IMR-90 (cell line): ENCODE measurements at regions not wholly inside any gene's neighbourhood (a gene's known extent, or its start where the extent isn't known, plus 50 kb on each side); places are given as distances from the start of the nearest gene placed in this dataset.

ENCODE experiments used
- ATAC-seq: fragments of 200-7000 bp; cut with Tn5 transposase; 2 replicates; pipeline ENCODE4 v1.9.1; 2020; ENCODE audit warnings: low read depth, mild to moderate bottlenecking, moderate library complexity
- BruUV-seq: library from RNA; stranded (reverse); fragments of 400-500 nt; replicated peaks from 2 replicates; lab custom pipeline; 2021; lab: Mats Ljungman, UMichigan
- CTCF ChIA-PET: fragments of 300-600 bp; formaldehyde crosslinking; extraction: SDS; loops from one replicate; lab custom pipeline; 2021; ENCODE audit warnings: antibody characterized with exemption; lab: Yijun Ruan, JAX
- POLR2A ChIA-PET: fragments of 300-600 bp; sonication (Branson Sonifier 250); formaldehyde crosslinking; loops from one replicate; lab custom pipeline; 2022; ENCODE audit warnings: antibody characterized with exemption; ENCODE audit not compliant: unreplicated experiment; lab: Charles Lee
- DNase-seq: peaks from one replicate; pipeline ENCODE4 v3.0.0; 2013
- H2AFZ ChIP-seq: replicated peaks from 2 replicates; pipeline ENCODE3; 2013; ENCODE audit warnings: low read length, mild to moderate bottlenecking; ENCODE audit not compliant: poor library complexity
- H2AK5ac ChIP-seq: 2 replicates; pipeline ENCODE4 v1.6.1; 2013; ENCODE audit warnings: low read depth, low read length, inconsistent platforms
- H2AK9ac ChIP-seq: replicated peaks from 2 replicates; pipeline ENCODE3; 2013; ENCODE audit warnings: mild to moderate bottlenecking, low read depth, low read length, moderate library complexity; ENCODE audit not compliant: poor library complexity
- H2BK120ac ChIP-seq: 2 replicates; pipeline ENCODE4 v1.6.1; 2013; ENCODE audit warnings: low read depth, low read length, inconsistent platforms
- H2BK15ac ChIP-seq: 3 replicates; pipeline ENCODE4 v1.6.1; 2013; ENCODE audit warnings: low read depth, low read length, inconsistent platforms
- H2BK20ac ChIP-seq: 2 replicates; pipeline ENCODE4 v1.6.1; 2013; ENCODE audit warnings: low read depth, mild to moderate bottlenecking, inconsistent platforms, low read length, moderate library complexity
- H2BK5ac ChIP-seq: 2 replicates; pipeline ENCODE4 v1.6.1; 2013; ENCODE audit warnings: mild to moderate bottlenecking, low read depth, low read length, inconsistent platforms; ENCODE audit not compliant: poor library complexity, severe bottlenecking
- H3K14ac ChIP-seq: replicated peaks from 2 replicates; pipeline ENCODE4 v1.6.1; 2013; ENCODE audit warnings: low read depth, low read length, inconsistent platforms
- H3K18ac ChIP-seq: 2 replicates; pipeline ENCODE4 v1.6.1; 2013; ENCODE audit warnings: low read depth, low read length, control low read depth
- H3K23ac ChIP-seq: 2 replicates; pipeline ENCODE4 v1.6.1; 2013; ENCODE audit warnings: low read depth, low read length, inconsistent platforms
- H3K27ac ChIP-seq: 2 replicates; pipeline ENCODE4 v1.5.1; 2013; ENCODE audit warnings: mild to moderate bottlenecking, control low read depth, low read length; ENCODE audit not compliant: insufficient read depth
- H3K27me3 ChIP-seq: 2 replicates; pipeline ENCODE4 v1.6.1; 2013; ENCODE audit warnings: low read length; ENCODE audit not compliant: control insufficient read depth, insufficient read depth
- H3K36me3 ChIP-seq: 2 replicates; pipeline ENCODE4 v1.6.1; 2013; ENCODE audit warnings: low read length, mixed read lengths; ENCODE audit not compliant: control insufficient read depth, insufficient read depth
- H3K4ac ChIP-seq: 2 replicates; pipeline ENCODE4 v1.6.1; 2013; ENCODE audit warnings: low read depth, low read length, inconsistent platforms
- H3K4me1 ChIP-seq: 2 replicates; pipeline ENCODE4 v1.6.1; 2013; ENCODE audit warnings: low read length, mixed read lengths; ENCODE audit not compliant: control insufficient read depth, insufficient read depth
- H3K4me2 ChIP-seq: 2 replicates; pipeline ENCODE4 v1.6.1; 2013; ENCODE audit warnings: low read depth, mild to moderate bottlenecking, control low read depth, low read length, moderate library complexity
- H3K4me3 ChIP-seq: 2 replicates; pipeline ENCODE4 v1.5.1; 2013; ENCODE audit warnings: low read depth, mild to moderate bottlenecking, control low read depth, low read length, moderate library complexity; ENCODE audit not compliant: insufficient read depth
- H3K56ac ChIP-seq: 2 replicates; pipeline ENCODE4 v1.6.1; 2013; ENCODE audit warnings: low read length, inconsistent platforms; ENCODE audit not compliant: insufficient read depth; ENCODE audit errors: extremely low read depth
- H3K79me1 ChIP-seq, 2 experiments: 2 replicates each; pipeline ENCODE4 v1.6.1; 2013; ENCODE audit warnings: low read length in 2 of 2, inconsistent platforms in 1 of 2, low read depth in 1 of 2
- H3K9ac ChIP-seq: 2 replicates; pipeline ENCODE4 v1.6.1; 2013; ENCODE audit warnings: low read depth, low read length, control low read depth
- H3K9me1 ChIP-seq: 2 replicates; pipeline ENCODE4 v1.6.1; 2013; ENCODE audit warnings: low read length, inconsistent platforms; ENCODE audit not compliant: insufficient read depth
- H3K9me3 ChIP-seq: 2 replicates; pipeline ENCODE4 v1.6.1; 2013; ENCODE audit warnings: low read length; ENCODE audit not compliant: control insufficient read depth, insufficient read depth
- H4K20me1 ChIP-seq: 2 replicates; pipeline ENCODE4 v1.6.1; 2013; ENCODE audit warnings: low read length, inconsistent platforms; ENCODE audit not compliant: insufficient read depth
- H4K5ac ChIP-seq: 2 replicates; pipeline ENCODE4 v1.6.1; 2013; ENCODE audit warnings: mild to moderate bottlenecking, low read depth, low read length, control low read depth
- H4K8ac ChIP-seq, 2 experiments: 2 replicates each; pipeline ENCODE4 v1.6.1; 2013; ENCODE audit warnings: low read depth in 2 of 2, low read length in 2 of 2, control low read depth in 1 of 2, inconsistent platforms in 1 of 2
- H4K91ac ChIP-seq: 2 replicates; pipeline ENCODE4 v1.6.1; 2013; ENCODE audit warnings: low read depth, low read length, inconsistent platforms; ENCODE audit not compliant: insufficient read depth
- BHLHE40 ChIP-seq: fragments of 150-350 bp; IDR thresholded peaks from 2 replicates; pipeline ENCODE4 v1.6.1; 2016; ENCODE audit warnings: mild to moderate bottlenecking, low read depth, low read length
- CEBPB ChIP-seq: IDR thresholded peaks from 2 replicates; pipeline ENCODE4 v1.6.1; 2012; ENCODE audit warnings: low read depth, low read length, improper control_type of control experiment
- CHD1 ChIP-seq: IDR thresholded peaks from 2 replicates; pipeline ENCODE4 v1.6.1; 2012; ENCODE audit warnings: low read depth, low read length, improper control_type of control experiment
- ELK1 ChIP-seq: fragments of 150-350 bp; IDR thresholded peaks from 2 replicates; pipeline ENCODE4 v1.6.1; 2016; ENCODE audit warnings: low read depth, mild to moderate bottlenecking, low read length, moderate library complexity, borderline replicate concordance
- FOS ChIP-seq: fragments of 150-350 bp; IDR thresholded peaks from 2 replicates; pipeline ENCODE4 v1.6.1; 2016; ENCODE audit warnings: low read depth, low read length
- MAFK ChIP-seq: IDR thresholded peaks from 2 replicates; pipeline ENCODE4 v1.6.1; 2012; ENCODE audit warnings: low read depth, low read length, improper control_type of control experiment
- MAZ ChIP-seq: IDR thresholded peaks from 2 replicates; pipeline ENCODE4 v1.6.1; 2012; ENCODE audit warnings: low read depth, mild to moderate bottlenecking, low read length, improper control_type of control experiment, moderate library complexity, borderline replicate concordance
- MXI1 ChIP-seq: IDR thresholded peaks from 2 replicates; pipeline ENCODE4 v1.6.1; 2012; ENCODE audit warnings: low read depth, mild to moderate bottlenecking, low read length, moderate library complexity, borderline replicate concordance
- NFE2L2 ChIP-seq: fragments of 150-350 bp; IDR thresholded peaks from 2 replicates; pipeline ENCODE4 v1.6.1; 2016; ENCODE audit warnings: low read depth, mild to moderate bottlenecking, low read length
- POLR2A ChIP-seq: IDR thresholded peaks from 2 replicates; pipeline ENCODE4 v1.6.1; 2012; ENCODE audit warnings: mild to moderate bottlenecking, low read depth, low read length
- RAD21 ChIP-seq: IDR thresholded peaks from 2 replicates; pipeline ENCODE4 v1.6.1; 2012; ENCODE audit warnings: low read length, improper control_type of control experiment
- RCOR1 ChIP-seq: IDR thresholded peaks from 2 replicates; pipeline ENCODE4 v1.6.1; 2012; ENCODE audit warnings: mild to moderate bottlenecking, low read length, improper control_type of control experiment; ENCODE audit not compliant: insufficient replicate concordance
- RFX5 ChIP-seq: IDR thresholded peaks from 2 replicates; pipeline ENCODE4 v1.8.0; 2012; ENCODE audit warnings: low read depth, mild to moderate bottlenecking, low read length, moderate library complexity
- SMC3 ChIP-seq: fragments of 150-350 bp; IDR thresholded peaks from 2 replicates; pipeline ENCODE4 v1.6.1; 2016; ENCODE audit warnings: low read depth, mild to moderate bottlenecking, antibody characterized with exemption, low read length, moderate library complexity
- WGBS, 2 experiments: methylation state at CpG; one replicate each; pipeline versions ENCODE4 v1.1.5 to v1.1.7; 2013; ENCODE audit warnings: missing lambda C conversion rate in 2 of 2; ENCODE audit not compliant: insufficient read length in 1 of 2; ENCODE audit errors: extremely low coverage in 2 of 2; 5-methylcytosine and 5-hydroxymethylcytosine counted together
- dilution Hi-C: fragments of 300-500 bp; cut with HindIII; formaldehyde crosslinking; loops from one replicate; pipeline ENCODE4 v1.14.3; 2018; ENCODE audit warnings: low sequenced_read_pairs; ENCODE audit not compliant: unreplicated experiment
- in situ Hi-C: fragments of 300-500 bp; cut with MboI; formaldehyde crosslinking; loops from 3 replicates; pipeline ENCODE4 v1.14.3; 2019; ENCODE audit warnings: low sequenced_read_pairs, inconsistent platforms, mixed read lengths
- intact Hi-C: fragments of 100-400 bp; cut with micrococcal nuclease; formaldehyde crosslinking; loops from 2 replicates; pipeline ENCODE4 v1.10.0; 2022
- TF ChIP-seq, protein P1 (sequence below): fragments of 150-350 bp; IDR thresholded peaks from 2 replicates; pipeline ENCODE4 v1.6.1; 2017; ENCODE audit warnings: mild to moderate bottlenecking, antibody characterized with exemption, low read length, low read depth
- TF ChIP-seq, protein P2 (sequence below): conservative IDR thresholded peaks from 2 replicates; pipeline ENCODE4 v1.5.1; 2012; ENCODE audit warnings: mild to moderate bottlenecking, low read depth, low read length, improper control_type of control experiment

- Histone ChIP-seq H3K4me3 (no peak overlapping the region), H2BK5ac (no peak overlapping the region), H3K4ac (no peak overlapping the region), H4K91ac (no peak overlapping the region), H2BK20ac (no peak overlapping the region), H4K20me1 (no peaks in the 10 kb centered on the region), H3K14ac (no peak overlapping the region), H3K36me3 (no peaks in the 10 kb centered on the region), H3K56ac (no peak overlapping the region), H4K8ac (no peak overlapping the region), H3K4me1 (no peaks in the 10 kb centered on the region), H3K18ac (no peak overlapping the region), H2BK120ac (no peak overlapping the region), H3K9ac (no peak overlapping the region), H2AK9ac (no peak overlapping the region), H3K27me3 (no peaks in the 10 kb centered on the region), H2BK15ac (no peak overlapping the region), H3K23ac (no peak overlapping the region), H3K9me1 (no peaks in the 10 kb centered on the region), H3K79me1 (no peaks in the 10 kb centered on the region), H3K9me3 (peaks cover 10% of the 10 kb centered on the region), H3K27ac (no peak overlapping the region), H2AFZ (no peak overlapping the region), H4K5ac (no peak overlapping the region), H3K4me2 (no peak overlapping the region), H2AK5ac (no peak overlapping the region)
- intact Hi-C loops (no loop called here), in situ Hi-C loops (no loop called here), dilution Hi-C loops (no loop called here)
- TF ChIP-seq, protein P1, sequence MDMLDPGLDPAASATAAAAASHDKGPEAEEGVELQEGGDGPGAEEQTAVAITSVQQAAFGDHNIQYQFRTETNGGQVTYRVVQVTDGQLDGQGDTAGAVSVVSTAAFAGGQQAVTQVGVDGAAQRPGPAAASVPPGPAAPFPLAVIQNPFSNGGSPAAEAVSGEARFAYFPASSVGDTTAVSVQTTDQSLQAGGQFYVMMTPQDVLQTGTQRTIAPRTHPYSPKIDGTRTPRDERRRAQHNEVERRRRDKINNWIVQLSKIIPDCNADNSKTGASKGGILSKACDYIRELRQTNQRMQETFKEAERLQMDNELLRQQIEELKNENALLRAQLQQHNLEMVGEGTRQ = no peak
- no peak for TF ChIP-seq CEBPB
- TF ChIP-seq RAD21 = no peak
- no peak for TF ChIP-seq FOS
- no peak for TF ChIP-seq CHD1
- TF ChIP-seq ELK1 = no peak
- TF ChIP-seq NFE2L2 = no peak
- no peak for TF ChIP-seq BHLHE40
- no peak for TF ChIP-seq RCOR1
- TF ChIP-seq MXI1 = no peak
- no peak for TF ChIP-seq MAFK
- no peak for TF ChIP-seq RFX5
- TF ChIP-seq MAZ = no peak
- TF ChIP-seq POLR2A = no peak
- TF ChIP-seq, protein P2, sequence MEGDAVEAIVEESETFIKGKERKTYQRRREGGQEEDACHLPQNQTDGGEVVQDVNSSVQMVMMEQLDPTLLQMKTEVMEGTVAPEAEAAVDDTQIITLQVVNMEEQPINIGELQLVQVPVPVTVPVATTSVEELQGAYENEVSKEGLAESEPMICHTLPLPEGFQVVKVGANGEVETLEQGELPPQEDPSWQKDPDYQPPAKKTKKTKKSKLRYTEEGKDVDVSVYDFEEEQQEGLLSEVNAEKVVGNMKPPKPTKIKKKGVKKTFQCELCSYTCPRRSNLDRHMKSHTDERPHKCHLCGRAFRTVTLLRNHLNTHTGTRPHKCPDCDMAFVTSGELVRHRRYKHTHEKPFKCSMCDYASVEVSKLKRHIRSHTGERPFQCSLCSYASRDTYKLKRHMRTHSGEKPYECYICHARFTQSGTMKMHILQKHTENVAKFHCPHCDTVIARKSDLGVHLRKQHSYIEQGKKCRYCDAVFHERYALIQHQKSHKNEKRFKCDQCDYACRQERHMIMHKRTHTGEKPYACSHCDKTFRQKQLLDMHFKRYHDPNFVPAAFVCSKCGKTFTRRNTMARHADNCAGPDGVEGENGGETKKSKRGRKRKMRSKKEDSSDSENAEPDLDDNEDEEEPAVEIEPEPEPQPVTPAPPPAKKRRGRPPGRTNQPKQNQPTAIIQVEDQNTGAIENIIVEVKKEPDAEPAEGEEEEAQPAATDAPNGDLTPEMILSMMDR = no peak
- no peak for TF ChIP-seq SMC3
- BruUV-seq = no TSS peak
- ATAC-seq (no peak), DNase-seq (no peak)
- POLR2A ChIA-PET = no interaction called here
- WGBS, 2 experiments = no CpG with 5 or more reads among the region's 5 CpGs
- CTCF ChIA-PET = no interaction called here
Observed at GRCh38 chr10:121054874-121055273, 203.7 kb downstream of the WDR11 start.
